Lower lobe of right lung (tissue), 2 donors: ENCODE measurements at regions not wholly inside any gene's neighbourhood (a gene's known extent, or its start where the extent isn't known, plus 50 kb on each side); places are given as distances from the start of the nearest gene placed in this dataset.

Experiments used
- ATAC-seq, 2 donors: fragments of 200-7000 bp; cut with Tn5 transposase; one replicate each; pipeline ENCODE4 v1.9.1; 2020 to 2022; ENCODE audit warnings: mild to moderate bottlenecking in 2 of 2, moderate library complexity in 2 of 2
- DNase-seq: peaks from one replicate; pipeline ENCODE4 v3.0.0-alpha.2; 2020
- H3K27ac ChIP-seq: fragments of 200-600 bp; one replicate; pipeline ENCODE4 v1.8.0; 2022
- H3K27me3 ChIP-seq: fragments of 200-600 bp; one replicate; pipeline ENCODE4 v1.8.0; 2022; ENCODE audit warnings: low read depth
- H3K36me3 ChIP-seq: fragments of 200-600 bp; one replicate; pipeline ENCODE4 v1.8.0; 2022; ENCODE audit warnings: mild to moderate bottlenecking
- H3K4me1 ChIP-seq: fragments of 200-600 bp; one replicate; pipeline ENCODE4 v1.8.0; 2022
- H3K4me3 ChIP-seq: fragments of 200-600 bp; one replicate; pipeline ENCODE4 v1.8.0; 2022; ENCODE audit warnings: mild to moderate bottlenecking
- H3K9me3 ChIP-seq: fragments of 200-600 bp; one replicate; pipeline ENCODE4 v1.8.0; 2022
- CTCF ChIP-seq: fragments of 200-600 bp; IDR thresholded peaks from one replicate; pipeline ENCODE4 v1.8.0; 2022; ENCODE audit warnings: antibody characterized with exemption, mild to moderate bottlenecking
- intact Hi-C: fragments of 100-400 bp; cut with DNase I; formaldehyde crosslinking; loops from one replicate; pipeline ENCODE4 v1.11.0; 2022
- donor health status: DM: no; HTN: yes; CAD: no; lungs with severe emphysema.

- intact Hi-C loops, result no loop called here
- Histone ChIP-seq H3K9me3 (no peaks in the 10 kb centered on the region), H3K27me3 (no peaks in the 10 kb centered on the region), H3K4me1 (no peaks in the 10 kb centered on the region), H3K36me3 (no peaks in the 10 kb centered on the region), H3K27ac (no peak overlapping the region), H3K4me3 (no peak overlapping the region)
- TF ChIP-seq CTCF, result no peak
- ATAC-seq (no peak), DNase-seq (no peak)
Observed at GRCh38 chr12:59452746-59453145, 143.1 kb upstream of the SLC16A7 start.

GRCh38 chr12:59452259-59452658, 143.6 kb upstream of the SLC16A7 start:
- Histone ChIP-seq H3K9me3 (no peaks in the 10 kb centered on the region), H3K27ac (no peak overlapping the region), H3K4me1 (no peaks in the 10 kb centered on the region), H3K36me3 (no peaks in the 10 kb centered on the region), H3K27me3 (no peaks in the 10 kb centered on the region), H3K4me3 (no peak overlapping the region)
- TF ChIP-seq CTCF, result no peak
- ATAC-seq (no peak), DNase-seq (no peak)
- intact Hi-C loops, result no loop called here

GRCh38 chr12:59446116-59446515, 149.7 kb upstream of the SLC16A7 start:
- DNase-seq, result no peak
- Histone ChIP-seq H3K4me1 (no peaks in the 10 kb centered on the region), H3K4me3 (no peak overlapping the region), H3K9me3 (no peaks in the 10 kb centered on the region), H3K27ac (no peak overlapping the region), H3K36me3 (no peaks in the 10 kb centered on the region), H3K27me3 (no peaks in the 10 kb centered on the region)
- no peak for TF ChIP-seq CTCF
- no peak for ATAC-seq
- intact Hi-C loops, result no loop called here

- intact Hi-C loops, result no loop called here
- H3K4me3 ChIP-seq, result no peak overlapping the region
- no peak for TF ChIP-seq CTCF
- no peak for DNase-seq
- H3K36me3 ChIP-seq, result no peaks in the 10 kb centered on the region
- H3K27ac ChIP-seq, result no peak overlapping the region
- ATAC-seq, result no peak
- no peaks in the 10 kb centered on the region for H3K27me3 ChIP-seq
- no peaks in the 10 kb centered on the region for H3K4me1 ChIP-seq
- H3K9me3 ChIP-seq, result peaks cover 7% of the 10 kb centered on the region
Observed at GRCh38 chr12:59444932-59445331, 150.9 kb upstream of the SLC16A7 start.

- DNase-seq, result no peak
- TF ChIP-seq CTCF, result no peak
- Histone ChIP-seq H3K4me1 (no peaks in the 10 kb centered on the region), H3K4me3 (no peak overlapping the region), H3K27ac (no peak overlapping the region), H3K27me3 (no peaks in the 10 kb centered on the region), H3K9me3 (no peaks in the 10 kb centered on the region), H3K36me3 (no peaks in the 10 kb centered on the region)
- ATAC-seq, result no peak
- intact Hi-C loops, result no loop called here
Observed at GRCh38 chr12:59432057-59432456, 163.8 kb upstream of the SLC16A7 start.

- no peak overlapping the region for H3K4me3 ChIP-seq
- H3K36me3 ChIP-seq, result no peaks in the 10 kb centered on the region
- H3K9me3 ChIP-seq, result no peaks in the 10 kb centered on the region
- intact Hi-C loops, result no loop called here
- H3K27ac ChIP-seq, result no peak overlapping the region
- DNase-seq, result no peak
- no peaks in the 10 kb centered on the region for H3K4me1 ChIP-seq
- no peak for ATAC-seq
- no peaks in the 10 kb centered on the region for H3K27me3 ChIP-seq
- TF ChIP-seq CTCF, result no peak
Observed at GRCh38 chr12:59431266-59431665, 164.6 kb upstream of the SLC16A7 start.
